Left lung (tissue), 4 donors: ENCODE measurements at regions not wholly inside any gene's neighbourhood (a gene's known extent, or its start where the extent isn't known, plus 50 kb on each side); places are given as distances from the start of the nearest gene placed in this dataset.

ENCODE experiments used
- ATAC-seq: fragments of 200-7000 bp; cut with Tn5 transposase; one replicate; pipeline ENCODE4 v1.9.1; 2020; ENCODE audit warnings: moderate library complexity
- DNase-seq, 4 donors: peaks; one replicate each; pipeline ENCODE4 v3.0.0-alpha.2; 2013 to 2020
- H3K27ac ChIP-seq, 2 donors: fragments of 200-600 bp; sonication (generic) in 1 of 2; one replicate each; pipeline versions ENCODE4 v1.5.0 to v1.8.0; 2020 to 2021
- H3K27me3 ChIP-seq, 2 donors: fragments of 200-600 bp; sonication (generic) in 1 of 2; one replicate each; pipeline versions ENCODE4 v1.5.0 to v1.8.0; 2020 to 2021
- H3K36me3 ChIP-seq, 2 donors: fragments of 200-600 bp; sonication (generic) in 1 of 2; one replicate each; pipeline versions ENCODE4 v1.5.0 to v1.8.0; 2020 to 2021
- H3K4me1 ChIP-seq, 2 donors: fragments of 200-600 bp; one replicate each; pipeline ENCODE4 v1.8.0; 2021
- H3K4me3 ChIP-seq, 2 donors: fragments of 200-600 bp; sonication (generic) in 1 of 2; one replicate each; pipeline versions ENCODE4 v1.5.0 to v1.8.0; 2020 to 2021; ENCODE audit warnings: mild to moderate bottlenecking in 1 of 2
- H3K9me3 ChIP-seq, 2 donors: fragments of 200-600 bp; sonication (generic) in 1 of 2; one replicate each; pipeline versions ENCODE4 v1.5.0 to v1.8.0; 2020 to 2021
- CTCF ChIP-seq, 2 donors: fragments of 200-600 bp; sonication (generic) in 1 of 2; IDR thresholded peaks; one replicate each; pipeline versions ENCODE4 v1.5.0 to v1.8.0; 2021; ENCODE audit warnings: antibody characterized with exemption in 2 of 2
- intact Hi-C, 2 donors: fragments of 100-400 bp; cut with DNase I; formaldehyde crosslinking; loops; one replicate each; pipeline versions ENCODE4 v1.11.2 to v1.14.2; 2022
- donor health status: DM: no; HTN: yes; CAD: no.
- donor health status: DM: no; HTN: no; CAD: no.

GRCh38 chr5:101437351-101437750, 534.3 kb upstream of the ST8SIA4 start:
- Histone ChIP-seq H3K4me3 (no peak overlapping the region), H3K4me1 (no peaks in the 10 kb centered on the region), H3K9me3 (peaks cover 0 to 2% of the 10 kb centered on the region in 2 donors), H3K36me3 (no peaks in the 10 kb centered on the region), H3K27me3 (no peaks in the 10 kb centered on the region), H3K27ac (no peak overlapping the region)
- DNase-seq (no peak), ATAC-seq (no peak)
- TF ChIP-seq CTCF (IDR thresholded peaks at IDR 0.05), result no peak
- intact Hi-C loops, result no loop called here

- H3K36me3 ChIP-seq, result no peaks in the 10 kb centered on the region
- no peaks in the 10 kb centered on the region for H3K9me3 ChIP-seq
- no peaks in the 10 kb centered on the region for H3K4me1 ChIP-seq
- intact Hi-C loops, result no loop called here
- no peak for TF ChIP-seq CTCF (IDR thresholded peaks at IDR 0.05)
- no peak for DNase-seq
- no peaks in the 10 kb centered on the region for H3K27me3 ChIP-seq
- no peak overlapping the region for H3K4me3 ChIP-seq
- no peak overlapping the region for H3K27ac ChIP-seq
- no peak for ATAC-seq
These were observed 532.7 kb upstream of the ST8SIA4 start for GRCh38 chr5:101435768-101436167.

GRCh38 chr5:101431201-101431600, 528.1 kb upstream of the ST8SIA4 start:
- no peaks in the 10 kb centered on the region for H3K36me3 ChIP-seq
- H3K9me3 ChIP-seq, result peaks cover 0 to 4% of the 10 kb centered on the region in 2 donors
- intact Hi-C loops, result no loop called here
- ATAC-seq, result no peak
- no peaks in the 10 kb centered on the region for H3K27me3 ChIP-seq
- H3K27ac ChIP-seq, result no peak overlapping the region
- no peak for DNase-seq
- no peaks in the 10 kb centered on the region for H3K4me1 ChIP-seq
- no peak overlapping the region for H3K4me3 ChIP-seq
- no peak for TF ChIP-seq CTCF (IDR thresholded peaks at IDR 0.05)

GRCh38 chr5:101430551-101430950, 527.5 kb upstream of the ST8SIA4 start:
- Histone ChIP-seq H3K9me3 (peaks cover 0 to 4% of the 10 kb centered on the region in 2 donors), H3K36me3 (no peaks in the 10 kb centered on the region), H3K4me3 (no peak overlapping the region), H3K27ac (no peak overlapping the region), H3K27me3 (no peaks in the 10 kb centered on the region), H3K4me1 (peaks cover 0 to 3% of the 10 kb centered on the region in 2 donors)
- DNase-seq (no peak), ATAC-seq (no peak)
- no peak for TF ChIP-seq CTCF (IDR thresholded peaks at IDR 0.05)
- intact Hi-C loops, result no loop called here

GRCh38 chr5:101429241-101429640, 526.2 kb upstream of the ST8SIA4 start:
- Histone ChIP-seq H3K4me1 (peaks cover 7 to 9% of the 10 kb centered on the region in 2 donors), H3K9me3 (peaks cover 0 to 4% of the 10 kb centered on the region in 2 donors), H3K27ac (no peak overlapping the region), H3K4me3 (no peak overlapping the region), H3K36me3 (no peaks in the 10 kb centered on the region), H3K27me3 (no peaks in the 10 kb centered on the region)
- ATAC-seq, result no peak
- no peak for TF ChIP-seq CTCF (IDR thresholded peaks at IDR 0.05)
- DNase-seq, result no peak
- intact Hi-C loops, result no loop called here
